GM19043 (cell line): ENCODE measurements at regions not wholly inside any gene's neighbourhood (a gene's known extent, or its start where the extent isn't known, plus 50 kb on each side); places are given as distances from the start of the nearest gene placed in this dataset.
"Not testable (repeated sequence)": the region's sequence is repeated elsewhere in the genome, so short reads cannot be mapped to it uniquely, and the experiment has no call there.

Experiments
- ATAC-seq: cut with Tn5 transposase; IDR thresholded peaks from one replicate; pipeline ENCODE4 v1.9.1; 2021; ENCODE audit warnings: low read depth; ENCODE audit not compliant: unreplicated experiment

DNA sequence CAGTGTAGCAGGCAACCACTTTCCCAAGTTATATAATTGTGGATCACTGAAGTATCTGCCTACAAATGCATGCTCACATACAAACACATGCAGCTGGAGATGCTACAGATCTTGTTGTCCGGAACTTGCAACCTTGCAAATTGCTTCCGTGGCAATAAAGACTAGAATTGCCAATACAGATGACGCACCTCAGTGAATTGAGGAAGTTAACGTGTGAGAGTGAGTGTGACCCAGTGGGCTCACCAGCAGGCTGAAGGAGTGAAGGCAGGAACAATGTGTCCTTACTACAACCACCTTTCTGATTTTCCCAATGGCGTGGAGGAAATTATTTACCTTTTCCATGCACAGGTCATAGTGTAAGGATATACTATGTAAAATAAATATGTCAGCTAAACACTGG is 89.4 kb upstream of the GRIP1 start:
- no peak for ATAC-seq

- ATAC-seq: no peak
Observed at GRCh38 chr12:66774929-66775328, 96.1 kb upstream of the GRIP1 start.

- ATAC-seq: no peak
Observed at GRCh38 chr12:66775871-66776270, 97.0 kb upstream of the GRIP1 start.

- ATAC-seq: no peak
Observed at GRCh38 chr12:66776974-66777373, 98.1 kb upstream of the GRIP1 start.

- ATAC-seq: no peak
Observed at GRCh38 chr12:66779466-66779865, 100.6 kb upstream of the GRIP1 start.

GRCh38 chr12:66786531-66787308 is 107.8 kb upstream of the GRIP1 start:
- no peak for ATAC-seq

- no peak for ATAC-seq
Observed at GRCh38 chr12:66799551-66799950, 120.7 kb upstream of the GRIP1 start.

GRCh38 chr12:66800046-66800445 is 121.2 kb upstream of the GRIP1 start:
- no peak for ATAC-seq

- no peak for ATAC-seq
Observed at GRCh38 chr12:66803930-66804329, 125.1 kb upstream of the GRIP1 start.

- ATAC-seq: no peak
Observed at GRCh38 chr12:66804563-66804974, 125.7 kb upstream of the GRIP1 start.

DNA sequence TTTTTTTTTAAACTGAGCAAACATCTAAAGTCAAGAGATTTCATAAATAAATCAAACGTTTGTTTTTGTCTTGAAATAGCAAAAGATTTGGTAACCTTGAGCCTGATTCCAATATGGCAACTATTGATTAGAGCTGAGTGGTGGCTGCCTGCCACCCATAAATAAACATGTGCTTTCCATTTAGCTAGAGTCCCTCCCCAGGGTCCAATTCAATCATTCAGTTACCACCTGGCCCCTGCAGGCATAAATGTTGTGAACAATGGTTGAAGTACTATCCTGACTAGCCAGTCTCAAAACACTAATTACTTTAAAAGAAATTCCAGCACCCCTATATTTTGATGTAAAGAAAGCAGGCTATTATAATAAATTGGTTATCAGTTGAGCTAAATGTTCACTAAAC is 129.7 kb upstream of the GRIP1 start:
- ATAC-seq: no peak

DNA sequence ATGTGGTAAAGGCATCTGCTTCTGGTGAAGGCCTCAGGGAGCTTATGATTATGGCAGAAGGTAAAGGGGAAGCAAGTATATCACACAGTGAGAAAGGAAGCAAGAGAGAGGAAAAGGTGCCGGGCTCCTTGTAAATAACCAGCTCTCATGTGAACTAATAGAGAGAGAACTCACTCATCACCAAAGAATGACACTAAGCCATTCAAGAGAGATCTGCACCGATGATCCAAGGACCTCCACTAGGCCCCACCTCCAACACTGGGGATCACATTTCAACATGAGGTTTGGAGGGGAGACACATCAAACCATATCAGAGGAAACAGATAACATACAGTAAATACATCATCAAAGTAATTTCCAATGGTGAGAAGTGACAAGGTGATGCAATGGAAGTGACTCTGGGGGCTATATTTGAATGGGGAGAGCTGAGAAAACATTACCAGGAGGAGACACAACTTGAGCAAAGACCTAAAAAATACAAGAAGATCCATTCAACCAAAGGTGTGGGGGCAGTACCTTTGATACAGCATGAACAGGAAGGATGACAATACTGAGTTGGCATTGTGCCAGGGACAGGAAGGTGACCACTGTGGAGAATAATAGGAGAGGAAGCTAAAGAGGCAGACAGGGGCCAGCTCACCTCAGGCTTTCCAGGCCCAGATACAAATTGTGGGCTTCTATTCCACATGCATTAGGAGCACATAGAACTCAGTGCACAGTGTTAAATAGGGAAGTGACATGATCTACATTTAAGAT is 134.4 kb upstream of the GRIP1 start:
- ATAC-seq: no peak

GRCh38 chr12:66819587-66819986 is 140.7 kb upstream of the GRIP1 start:
- no peak for ATAC-seq

DNA sequence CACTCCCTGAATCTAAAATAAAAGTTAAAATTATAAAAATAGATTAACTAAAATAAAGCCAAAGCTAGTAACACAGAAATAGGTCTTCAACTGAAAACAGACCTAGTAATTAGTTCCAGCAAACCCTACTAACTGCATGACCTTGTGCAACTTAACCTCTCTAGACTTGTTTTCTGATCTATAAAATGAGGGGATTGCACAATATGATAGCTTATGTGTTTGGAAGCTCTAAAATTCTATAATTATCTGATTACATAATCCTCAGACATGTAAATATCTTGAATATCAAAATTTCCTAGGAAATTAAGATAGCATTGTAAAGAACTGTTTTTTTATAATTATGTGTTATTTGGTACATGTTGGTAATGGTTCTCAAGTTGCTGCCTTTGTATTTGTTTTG is 144.1 kb upstream of the GRIP1 start:
- no peak for ATAC-seq

DNA sequence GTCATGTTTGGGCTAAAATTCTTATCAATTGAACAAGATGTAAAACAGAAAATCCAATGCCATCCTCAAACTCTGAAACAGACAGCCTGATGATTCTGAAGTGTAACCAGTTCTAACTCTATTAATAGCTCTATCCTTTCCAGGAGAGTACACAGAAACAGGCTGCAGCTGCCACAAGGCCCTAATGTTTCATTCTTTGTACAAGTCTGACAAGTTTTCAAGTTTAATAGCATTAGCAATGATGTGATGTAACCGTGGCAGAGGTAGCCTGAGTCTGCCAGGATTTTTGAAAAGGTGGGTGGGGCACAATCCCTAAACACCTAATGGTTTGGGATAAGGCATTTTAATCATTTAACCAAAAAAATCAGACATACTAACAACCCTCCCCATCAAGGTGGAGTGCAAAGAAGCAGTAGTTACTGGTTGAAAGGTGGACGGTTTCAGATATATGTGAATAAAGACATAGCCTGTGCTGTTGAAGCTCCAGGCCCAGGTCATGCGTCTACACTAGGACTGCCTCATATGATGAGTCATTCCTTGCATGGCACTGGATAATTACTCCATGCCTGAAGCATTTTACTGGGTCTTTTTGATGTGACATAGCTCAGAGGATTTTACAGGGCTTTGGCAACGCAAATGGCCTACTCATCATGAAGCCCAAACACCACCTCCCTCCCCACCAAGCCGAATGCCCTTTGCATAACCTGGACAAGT is 145.1 kb upstream of the GRIP1 start:
- no peak for ATAC-seq

- not testable (repeated sequence) for ATAC-seq
Observed at GRCh38 chr12:66825921-66826320, 147.0 kb upstream of the GRIP1 start.

DNA sequence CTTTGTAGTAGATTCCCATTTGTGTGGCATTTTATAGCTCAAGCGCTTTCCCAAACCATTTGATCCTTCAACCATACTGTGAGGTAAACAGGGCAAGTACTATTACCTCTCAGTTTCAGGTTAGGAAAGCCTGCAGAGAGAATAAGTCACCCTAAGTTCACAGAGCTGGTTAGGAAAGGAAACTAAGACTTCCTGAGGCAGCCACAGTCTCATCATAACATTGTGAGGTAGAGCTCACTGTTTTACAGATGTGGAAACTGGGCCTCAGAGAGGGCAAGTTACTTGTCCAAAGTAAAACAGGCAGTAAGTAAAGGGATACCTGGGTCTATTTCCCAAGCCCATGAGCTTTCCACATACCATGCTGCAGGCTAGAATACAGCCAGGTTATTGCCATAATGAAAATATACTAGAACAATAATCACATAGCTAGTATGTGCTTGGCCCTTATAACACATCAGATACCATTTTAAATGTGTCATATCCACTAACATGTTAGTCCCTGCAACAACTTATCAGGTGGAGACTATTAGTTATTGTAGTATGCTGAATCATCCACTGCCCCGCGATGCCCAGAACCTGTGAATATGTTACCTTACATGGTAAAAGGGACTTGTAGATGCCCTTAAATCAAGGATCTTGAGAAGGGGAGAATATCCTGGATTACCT is 150.9 kb upstream of the GRIP1 start:
- no peak for ATAC-seq

GRCh38 chr12:66831495-66831894 is 152.6 kb upstream of the GRIP1 start:
- ATAC-seq: no peak

DNA sequence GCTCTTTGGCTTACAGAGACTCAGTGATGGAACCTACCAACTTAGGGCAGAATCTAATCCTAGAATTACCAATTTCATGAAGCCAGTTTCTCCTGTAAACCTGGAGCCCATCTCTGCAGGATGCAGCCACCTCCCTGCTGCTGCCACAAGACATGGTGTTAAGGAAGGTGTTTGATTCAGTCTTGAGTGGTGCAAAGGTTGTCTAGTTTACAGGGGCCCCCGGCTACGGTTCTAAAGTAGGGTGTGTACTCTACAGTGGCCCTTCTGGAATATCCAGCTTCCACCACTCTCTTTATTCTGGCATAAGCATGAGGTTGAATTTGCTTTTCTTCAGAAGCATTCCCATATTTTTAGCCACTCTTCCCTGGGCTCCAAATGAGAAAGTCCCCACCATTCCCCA is 154.1 kb upstream of the GRIP1 start:
- ATAC-seq: no peak

- no peak for ATAC-seq
Observed at GRCh38 chr12:66836623-66837310, 157.9 kb upstream of the GRIP1 start.

GRCh38 chr12:66837311-66837627 is 158.4 kb upstream of the GRIP1 start:
- ATAC-seq: no peak
